Hepatocyte (in vitro differentiated cells): ENCODE measurements at regions not wholly inside any gene's neighbourhood (a gene's known extent, or its start where the extent isn't known, plus 50 kb on each side); places are given as distances from the start of the nearest gene placed in this dataset.

Experiments
- DNase-seq: peaks from one replicate; pipeline ENCODE4 v3.0.0-alpha.2; 2016; ENCODE audit warnings: low spot score
- H2AFZ ChIP-seq: fragments of 200-600 bp; sonication (generic); 2 replicates; pipeline ENCODE4 v1.6.0; 2016; ENCODE audit warnings: antibody characterized with exemption, mild to moderate bottlenecking
- H3K27ac ChIP-seq: fragments of 200-600 bp; sonication (generic); 2 replicates; pipeline ENCODE4 v1.5.1; 2016; ENCODE audit warnings: mild to moderate bottlenecking
- H3K27me3 ChIP-seq: fragments of 200-600 bp; sonication (generic); 2 replicates; pipeline ENCODE4 v1.6.1; 2016
- H3K36me3 ChIP-seq: fragments of 200-600 bp; sonication (generic); replicated peaks from 2 replicates; pipeline ENCODE4 v1.5.1; 2016; ENCODE audit warnings: low read depth; ENCODE audit not compliant: insufficient read depth
- H3K4me1 ChIP-seq: fragments of 200-600 bp; sonication (generic); 2 replicates; pipeline ENCODE4 v1.5.1; 2016; ENCODE audit warnings: mild to moderate bottlenecking, moderate library complexity; ENCODE audit not compliant: insufficient read depth
- H3K4me2 ChIP-seq: fragments of 200-600 bp; sonication (generic); 2 replicates; pipeline ENCODE4 v1.6.0; 2016
- H3K4me3 ChIP-seq: fragments of 200-600 bp; sonication (generic); 2 replicates; pipeline ENCODE4 v1.5.1; 2016; ENCODE audit warnings: mild to moderate bottlenecking
- H3K79me2 ChIP-seq: fragments of 200-600 bp; sonication (generic); 2 replicates; pipeline ENCODE4 v1.6.0; 2017; ENCODE audit warnings: mild to moderate bottlenecking
- H3K9me2 ChIP-seq: fragments of 200-600 bp; sonication (generic); replicated peaks from 2 replicates; pipeline ENCODE4 v1.6.0; 2017; ENCODE audit warnings: mild to moderate bottlenecking; ENCODE audit not compliant: insufficient read depth
- H3K9me3 ChIP-seq: fragments of 200-600 bp; sonication (generic); 2 replicates; pipeline ENCODE4 v1.5.1; 2016; ENCODE audit warnings: low read depth, mild to moderate bottlenecking
- H4K20me1 ChIP-seq: fragments of 200-600 bp; sonication (generic); 2 replicates; pipeline ENCODE4 v1.6.0; 2016; ENCODE audit warnings: mild to moderate bottlenecking; ENCODE audit not compliant: insufficient read depth, poor library complexity, severe bottlenecking
- CTCF ChIP-seq: fragments of 200-600 bp; sonication (generic); IDR thresholded peaks from 2 replicates; pipeline ENCODE4 v1.5.1; 2016; ENCODE audit warnings: antibody characterized with exemption, mild to moderate bottlenecking; ENCODE audit not compliant: poor library complexity
- EZH2 ChIP-seq: fragments of 200-600 bp; sonication (generic); IDR thresholded peaks from 2 replicates; pipeline ENCODE4 v1.6.1; 2016; ENCODE audit warnings: antibody characterized with exemption, mild to moderate bottlenecking, borderline replicate concordance
- EZH2phosphoT487 ChIP-seq: fragments of 200-600 bp; sonication (generic); IDR thresholded peaks from one replicate; pipeline ENCODE4 v1.6.1; 2018; ENCODE audit warnings: antibody characterized with exemption, mild to moderate bottlenecking, low read depth, moderate library complexity; ENCODE audit not compliant: unreplicated experiment, severe bottlenecking
- WGBS: methylation state at CpG from one replicate; pipeline ENCODE4 v1.1.6; 2016; ENCODE audit warnings: low lambda C conversion rate; ENCODE audit errors: missing lambda C conversion rate; 5-methylcytosine and 5-hydroxymethylcytosine counted together

GRCh38 chr10:130571674-130572073 lies 435.5 kb downstream of the GLRX3 start:
- no peak overlapping the region for H3K4me2 ChIP-seq
- no peaks in the 10 kb centered on the region for H3K79me2 ChIP-seq
- H3K36me3 ChIP-seq, result no peaks in the 10 kb centered on the region
- WGBS, result 80% methylated on average over 9 of the region's 9 CpGs
- DNase-seq, result no peak
- no peak overlapping the region for H2AFZ ChIP-seq
- no peaks in the 10 kb centered on the region for H3K4me1 ChIP-seq
- no peaks in the 10 kb centered on the region for H3K9me2 ChIP-seq
- no peak for TF ChIP-seq CTCF
- no peak overlapping the region for H3K4me3 ChIP-seq
- no peaks in the 10 kb centered on the region for H4K20me1 ChIP-seq
- H3K9me3 ChIP-seq, result no peaks in the 10 kb centered on the region
- no peak overlapping the region for H3K27ac ChIP-seq
- peaks cover 6% of the 10 kb centered on the region for H3K27me3 ChIP-seq

GRCh38 chr10:130573446-130573845 lies 437.3 kb downstream of the GLRX3 start:
- Histone ChIP-seq H3K9me3 (no peaks in the 10 kb centered on the region), H3K4me3 (no peak overlapping the region), H3K4me2 (no peak overlapping the region), H2AFZ (no peak overlapping the region), H3K27ac (no peak overlapping the region), H3K79me2 (no peaks in the 10 kb centered on the region), H3K9me2 (no peaks in the 10 kb centered on the region), H3K36me3 (no peaks in the 10 kb centered on the region), H3K27me3 (peaks cover 6% of the 10 kb centered on the region), H4K20me1 (no peaks in the 10 kb centered on the region), H3K4me1 (no peaks in the 10 kb centered on the region)
- DNase-seq, result no peak
- WGBS, result 85% methylated on average over 6 of the region's 6 CpGs
- TF ChIP-seq EZH2phosphoT487 (no peak), CTCF (no peak), EZH2 (no peak)

GRCh38 chr10:130575756-130576285 lies 439.6 kb downstream of the GLRX3 start:
- Histone ChIP-seq H2AFZ (no peak overlapping the region), H3K9me3 (no peaks in the 10 kb centered on the region), H3K4me3 (no peak overlapping the region), H4K20me1 (no peaks in the 10 kb centered on the region), H3K9me2 (no peaks in the 10 kb centered on the region), H3K27me3 (peaks cover 12% of the 10 kb centered on the region), H3K36me3 (no peaks in the 10 kb centered on the region), H3K79me2 (no peaks in the 10 kb centered on the region), H3K27ac (no peak overlapping the region), H3K4me2 (no peak overlapping the region), H3K4me1 (no peaks in the 10 kb centered on the region)
- TF ChIP-seq EZH2 (no peak), CTCF (no peak), EZH2phosphoT487 (no peak)
- WGBS, result 90% methylated on average over 7 of the region's 7 CpGs
- no peak for DNase-seq

GRCh38 chr10:130576427-130576826 lies 440.2 kb downstream of the GLRX3 start:
- no peak overlapping the region for H3K27ac ChIP-seq
- TF ChIP-seq EZH2 (no peak), CTCF (no peak), EZH2phosphoT487 (no peak)
- no peaks in the 10 kb centered on the region for H3K4me1 ChIP-seq
- no peak for DNase-seq
- no peaks in the 10 kb centered on the region for H4K20me1 ChIP-seq
- H3K4me3 ChIP-seq, result no peak overlapping the region
- WGBS, result 87% methylated on average over 8 of the region's 8 CpGs
- no peaks in the 10 kb centered on the region for H3K9me3 ChIP-seq
- H3K4me2 ChIP-seq, result no peak overlapping the region
- no peaks in the 10 kb centered on the region for H3K79me2 ChIP-seq
- no peaks in the 10 kb centered on the region for H3K9me2 ChIP-seq
- peaks cover 12% of the 10 kb centered on the region for H3K27me3 ChIP-seq
- no peaks in the 10 kb centered on the region for H3K36me3 ChIP-seq
- H2AFZ ChIP-seq, result no peak overlapping the region
